GM18951 (cell line): ENCODE measurements at regions not wholly inside any gene's neighbourhood (a gene's known extent, or its start where the extent isn't known, plus 50 kb on each side); places are given as distances from the start of the nearest gene placed in this dataset.
"Not testable (repeated sequence)": the region's sequence is repeated elsewhere in the genome, so short reads cannot be mapped to it uniquely, and the experiment has no call there.

Source experiments
- POLR2A ChIP-seq: IDR thresholded peaks from 4 replicates; pipeline ENCODE4 v1.6.1; 2011; ENCODE audit warnings: mild to moderate bottlenecking; ENCODE audit not compliant: insufficient read length, insufficient read depth; ENCODE audit errors: extremely low read depth
- in situ Hi-C: fragments of 300-500 bp; cut with MboI; formaldehyde crosslinking; loops from one replicate; pipeline ENCODE4 v1.12.0; 2022; ENCODE audit warnings: low sequenced_read_pairs, mixed read lengths, inconsistent platforms; ENCODE audit not compliant: unreplicated experiment

DNA sequence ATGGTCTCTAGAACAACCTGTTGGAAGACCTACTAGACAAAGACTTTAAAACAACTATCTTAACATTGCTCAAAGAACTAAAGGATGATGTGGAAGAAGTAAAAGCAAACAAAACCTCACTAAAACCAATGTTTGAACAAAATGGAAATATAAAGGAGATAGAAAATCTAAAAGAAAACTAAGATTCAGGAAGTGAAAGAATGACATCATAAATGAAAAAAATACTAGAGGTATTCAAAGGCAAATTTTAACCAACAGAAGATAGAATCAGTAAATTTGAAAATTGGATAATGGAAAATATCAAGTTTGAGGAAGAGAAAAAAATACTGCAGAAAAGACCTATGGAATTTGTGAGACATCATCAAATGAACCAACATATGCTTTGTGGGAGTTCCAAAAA is 914.1 kb upstream of the GJE1 start:
- no peak for TF ChIP-seq POLR2A
- in situ Hi-C loops: no loop called here

DNA sequence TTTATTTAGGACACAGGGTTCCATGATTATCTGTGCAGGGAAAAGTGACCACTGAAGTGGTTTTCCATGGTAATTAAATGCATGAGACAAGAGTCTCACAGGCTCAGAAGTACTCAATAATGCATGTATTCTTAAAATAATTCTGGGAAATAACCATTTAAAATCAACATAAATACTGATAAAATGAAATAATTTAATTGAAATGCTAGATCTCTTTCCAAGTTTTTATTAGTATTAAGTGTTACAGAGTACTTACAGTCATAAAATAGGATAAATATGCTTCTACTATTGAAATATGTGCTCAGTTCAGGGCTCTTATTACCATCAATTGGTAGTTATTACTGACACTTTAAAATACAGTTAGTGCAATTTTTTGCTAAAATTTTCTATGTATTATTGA is 916.0 kb upstream of the GJE1 start:
- no peak for TF ChIP-seq POLR2A
- in situ Hi-C loops: no loop called here

DNA sequence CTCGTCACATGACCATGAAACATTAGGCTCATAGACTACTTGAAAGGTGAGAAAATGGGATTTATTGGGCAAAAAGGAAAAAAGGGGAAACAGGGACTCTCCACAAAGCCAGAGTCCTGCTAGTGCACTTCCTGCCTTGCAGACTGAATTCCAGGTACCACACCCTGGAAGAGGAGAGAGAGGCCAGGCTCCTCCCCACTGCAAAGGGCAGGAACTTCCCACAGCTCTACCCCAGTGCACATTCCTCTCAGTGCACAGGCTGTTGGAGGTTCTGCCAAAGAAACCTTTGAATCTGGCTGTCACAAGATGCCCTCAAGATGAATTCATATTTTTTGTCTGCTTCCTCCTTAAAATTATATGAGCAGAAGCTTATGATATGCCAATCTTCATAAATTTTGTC is 920.4 kb upstream of the GJE1 start:
- no peak for TF ChIP-seq POLR2A
- in situ Hi-C loops: no loop called here

DNA sequence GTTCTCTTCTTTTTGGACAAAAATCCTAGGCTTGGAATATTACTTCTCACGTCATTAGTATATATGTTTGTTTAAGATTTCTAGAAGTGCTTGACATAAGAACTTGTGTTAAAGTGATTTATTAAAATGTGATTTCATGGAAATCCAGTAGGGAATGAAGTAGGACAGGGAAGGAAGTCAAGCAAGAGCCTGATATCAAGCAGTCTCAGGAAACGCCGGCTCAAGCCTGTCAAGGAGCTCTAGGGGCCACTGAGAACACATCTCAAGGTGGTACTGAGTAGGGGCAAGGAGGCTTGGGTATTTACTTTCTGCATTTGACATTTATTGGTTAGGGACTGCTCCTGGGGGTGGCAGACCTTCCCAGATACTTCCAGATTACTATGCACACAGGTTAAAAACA is 920.9 kb upstream of the GJE1 start:
- in situ Hi-C loops: no loop called here
- no peak for TF ChIP-seq POLR2A

DNA sequence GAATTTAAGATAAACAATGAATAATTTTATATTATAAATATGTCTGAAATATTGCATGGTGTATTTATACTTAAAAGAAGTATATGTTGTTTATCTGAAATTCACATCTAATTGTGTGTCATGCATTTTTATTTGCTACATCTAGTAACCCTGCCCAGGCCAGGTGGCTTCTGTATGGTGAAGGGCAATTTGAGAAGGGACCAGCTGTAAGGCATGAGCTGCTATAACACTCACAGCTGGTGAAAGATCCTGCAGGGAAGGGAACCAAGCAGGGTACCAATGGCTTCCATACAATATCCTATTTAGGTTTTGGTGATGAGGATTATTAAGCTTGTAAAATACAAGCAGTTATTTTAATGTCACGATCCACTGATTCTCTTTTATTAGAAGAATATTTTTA is 921.8 kb upstream of the GJE1 start:
- in situ Hi-C loops: no loop called here

DNA sequence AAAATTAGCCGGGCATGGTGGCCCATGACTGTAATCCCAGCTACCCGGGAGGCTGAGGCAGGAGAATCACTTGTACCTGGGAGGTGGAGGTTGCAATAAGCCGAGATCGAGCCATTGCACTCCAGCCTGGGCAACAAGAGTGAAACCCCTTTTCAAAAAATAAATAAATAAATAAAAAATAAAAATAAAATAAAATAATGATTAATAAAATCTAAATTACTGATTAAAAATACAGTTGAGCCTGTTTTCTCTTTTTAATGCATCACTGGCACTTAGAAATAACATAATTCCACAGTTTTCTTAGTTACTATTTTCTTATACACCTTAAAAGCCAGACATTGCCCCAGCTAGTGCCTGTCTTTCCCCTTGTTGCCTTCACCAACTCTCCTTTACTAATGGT is 922.8 kb upstream of the GJE1 start:
- in situ Hi-C loops: no loop called here
- no peak for TF ChIP-seq POLR2A

More for the DNA sequence above, 921.8 kb upstream of the GJE1 start:
- no peak for TF ChIP-seq POLR2A

DNA sequence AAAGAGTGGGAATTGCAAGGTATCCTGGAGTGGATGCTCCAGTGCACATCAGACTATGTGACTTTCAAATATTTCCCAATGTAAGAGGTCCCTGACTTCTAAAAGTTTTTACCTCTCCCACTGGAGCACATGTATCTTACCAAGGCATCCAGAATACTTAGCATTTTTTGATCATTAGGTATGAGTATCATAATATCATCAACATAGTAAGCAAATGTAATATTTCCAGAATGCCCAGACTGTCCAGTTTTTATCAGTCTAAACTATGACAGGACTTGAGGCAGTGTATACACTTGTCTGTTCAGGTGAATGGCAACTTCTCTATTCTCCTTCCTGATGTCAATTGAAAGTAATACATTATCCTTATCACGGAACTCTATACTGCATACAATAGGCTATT is 924.6 kb upstream of the GJE1 start:
- in situ Hi-C loops: no loop called here
- no peak for TF ChIP-seq POLR2A

DNA sequence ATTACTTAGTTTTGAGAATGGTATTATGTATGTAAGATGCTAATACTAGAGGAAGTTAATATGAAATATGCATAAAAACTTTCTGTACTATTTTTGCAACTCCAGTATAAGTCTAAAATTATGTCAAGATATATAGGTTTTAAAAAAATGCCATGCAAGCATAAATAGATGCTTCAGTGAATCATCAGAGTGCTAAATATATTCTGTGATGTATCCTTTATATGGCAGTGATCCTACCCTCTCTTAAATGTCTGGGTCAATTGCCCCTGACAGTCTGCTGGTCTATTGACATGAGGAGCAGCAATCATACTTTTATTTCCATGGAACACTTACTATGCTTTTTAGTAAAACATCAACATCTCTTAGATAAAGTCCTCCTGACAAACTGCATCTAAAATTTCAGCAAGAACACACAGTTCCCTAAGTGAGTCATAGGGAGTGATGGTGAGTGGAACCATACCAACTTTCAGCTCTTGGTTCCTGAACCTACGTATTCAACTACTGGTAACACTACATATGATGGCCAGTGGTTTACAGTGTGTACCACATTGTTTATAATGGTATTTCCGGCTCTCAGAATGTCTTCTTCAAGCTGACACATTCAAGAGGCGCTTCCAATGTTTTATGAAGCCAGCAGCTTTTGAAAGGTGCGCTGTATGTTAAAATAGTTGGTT is 928.7 kb upstream of the GJE1 start:
- in situ Hi-C loops: no loop called here
- no peak for TF ChIP-seq POLR2A

DNA sequence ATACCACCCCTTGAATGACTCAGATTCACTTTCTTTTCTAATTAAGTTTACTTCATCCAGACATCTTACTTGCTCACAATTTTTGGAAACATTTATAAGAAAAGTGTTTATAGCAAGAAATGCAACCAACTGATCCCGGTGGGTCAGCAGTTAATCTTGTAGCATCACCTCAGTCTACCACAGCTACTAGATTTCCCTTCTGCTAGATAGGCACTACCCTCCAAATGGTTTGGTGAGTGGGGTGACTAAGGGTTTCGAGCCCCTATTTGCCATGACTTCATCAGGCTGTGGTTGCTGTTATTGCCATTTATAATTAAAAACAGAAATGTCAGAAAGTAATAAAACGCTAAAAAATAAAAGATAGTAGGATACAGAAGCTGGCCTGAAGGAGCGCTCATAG is 930.1 kb upstream of the GJE1 start:
- no peak for TF ChIP-seq POLR2A
- in situ Hi-C loops: no loop called here

DNA sequence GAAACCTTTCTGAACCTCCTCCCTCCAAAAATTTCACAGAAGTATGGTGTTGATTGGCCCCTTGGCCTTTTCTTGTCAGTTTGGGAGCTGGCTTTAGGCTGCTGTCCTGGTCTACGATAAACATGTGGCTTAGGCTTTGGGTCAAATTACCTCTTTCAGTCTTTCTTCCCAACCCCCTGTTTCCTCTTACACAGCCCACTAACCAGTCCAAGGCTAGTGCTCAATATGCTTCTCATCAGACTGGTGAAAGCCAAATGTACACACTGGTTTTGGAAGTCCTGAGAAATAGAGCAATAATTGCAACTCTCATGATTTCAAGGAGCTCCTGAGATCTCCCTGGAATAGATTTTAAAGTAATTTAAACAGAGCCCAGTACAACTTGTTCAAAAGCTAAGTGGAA is 933.7 kb upstream of the GJE1 start:
- in situ Hi-C loops: no loop called here
- no peak for TF ChIP-seq POLR2A

DNA sequence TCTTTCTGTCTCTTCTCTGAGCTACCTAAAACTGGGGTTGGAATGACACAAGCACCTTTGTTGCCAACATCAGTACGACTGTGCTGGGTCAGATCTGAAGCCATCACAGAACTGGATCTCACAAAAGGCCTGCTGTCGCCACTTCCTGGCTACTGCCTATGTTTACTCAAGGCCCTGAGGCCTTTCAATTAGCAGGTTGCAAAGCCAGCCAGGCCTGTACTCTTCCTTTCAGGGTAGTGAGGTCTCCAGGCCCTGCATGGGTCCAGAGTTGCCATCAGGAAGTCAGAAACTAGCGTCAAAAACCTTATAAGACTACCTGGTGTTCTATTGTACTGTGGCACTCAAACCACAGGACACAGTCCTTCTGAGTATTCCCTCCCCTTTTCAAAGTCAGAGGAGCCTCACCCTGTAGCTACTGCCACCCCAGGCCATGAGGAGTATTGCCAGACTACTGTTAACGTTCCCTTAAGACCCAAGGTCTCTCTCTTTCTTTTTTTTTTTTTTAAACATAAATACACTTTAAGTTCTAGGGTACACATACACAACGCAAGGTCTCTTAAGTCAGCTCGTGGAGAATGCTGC is 937.4 kb upstream of the GJE1 start:
- in situ Hi-C loops: no loop called here
- no peak for TF ChIP-seq POLR2A

DNA sequence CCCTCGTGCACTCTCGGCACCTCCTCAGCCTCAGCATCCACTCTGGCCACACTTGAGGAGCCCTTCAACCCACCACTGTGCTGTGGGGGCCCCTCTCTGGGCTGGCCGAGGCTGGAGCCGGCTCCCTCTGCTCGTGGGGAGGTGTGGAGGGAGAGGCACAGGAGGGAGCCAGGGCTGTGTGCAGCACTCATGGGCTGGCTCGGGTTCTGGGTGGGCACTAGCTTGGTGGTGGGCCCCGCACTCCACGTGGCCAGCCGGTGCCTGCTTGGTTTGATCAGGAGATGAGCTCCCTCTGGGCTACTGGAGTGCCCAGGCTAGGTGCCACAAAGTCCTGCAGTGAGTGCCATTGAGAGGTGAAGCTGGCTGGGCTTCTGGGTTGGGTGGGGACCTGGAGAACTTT is 949.4 kb upstream of the GJE1 start:
- in situ Hi-C loops: no loop called here
- no peak for TF ChIP-seq POLR2A

DNA sequence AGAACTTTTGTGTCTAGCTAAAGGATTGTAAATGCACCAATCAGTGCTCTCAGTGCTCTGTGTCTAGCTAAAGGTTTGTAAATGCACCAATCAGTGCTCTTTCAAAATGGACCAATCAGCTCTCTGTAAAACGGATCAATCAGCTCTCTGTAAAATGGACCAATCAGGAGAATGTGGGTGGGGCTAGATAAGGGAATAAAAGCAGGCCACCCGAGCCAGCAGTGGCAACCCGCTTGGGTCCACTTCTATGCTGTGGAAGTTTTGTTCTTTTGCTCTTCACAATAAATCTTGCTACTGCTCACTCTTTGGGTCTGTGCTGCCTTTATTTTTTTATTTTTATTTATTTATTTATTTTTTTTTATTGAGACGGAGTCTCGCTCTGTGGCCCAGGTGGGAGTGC is 957.3 kb upstream of the GJE1 start:
- in situ Hi-C loops: not testable (repeated sequence)

DNA sequence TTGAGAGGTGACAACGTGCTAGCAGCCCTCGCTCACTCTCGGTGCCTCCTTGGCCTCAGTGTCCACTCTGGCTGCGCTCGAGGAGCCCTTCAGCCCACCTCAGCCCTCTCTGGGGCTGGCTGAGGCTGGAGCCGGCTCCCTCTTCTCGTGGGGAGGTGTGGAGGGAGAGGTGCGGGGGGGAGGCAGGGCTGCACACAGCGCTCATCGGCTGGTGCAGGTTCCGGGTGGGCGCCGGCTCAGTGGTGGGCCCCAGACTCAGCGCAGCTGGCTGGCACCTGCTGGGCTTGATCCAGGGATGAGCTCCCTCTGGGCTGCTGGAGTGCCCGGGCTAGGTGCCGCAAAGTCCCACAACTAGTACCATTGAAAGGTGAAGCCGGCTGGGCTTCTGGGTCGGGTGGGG is 957.8 kb upstream of the GJE1 start:
- in situ Hi-C loops: no loop called here
- no peak for TF ChIP-seq POLR2A

DNA sequence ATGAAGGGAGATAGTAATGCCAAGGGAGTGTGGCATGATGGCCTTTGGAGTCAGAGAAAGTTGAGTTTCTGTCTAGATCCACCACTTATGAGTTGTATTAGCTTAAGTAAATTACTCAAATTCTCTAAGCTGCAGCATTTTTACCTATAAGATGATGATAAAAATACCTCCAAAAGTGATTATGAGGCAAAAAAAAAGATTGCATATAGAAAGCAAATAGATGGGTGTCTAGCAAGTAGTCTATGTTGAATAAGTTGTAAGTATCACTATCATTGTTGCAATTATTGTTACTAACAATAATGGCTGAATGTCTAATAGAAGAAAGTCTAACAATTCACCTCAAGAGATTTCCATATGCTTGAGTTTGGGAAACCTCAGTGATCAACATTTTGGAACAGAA is 959.2 kb upstream of the GJE1 start:
- in situ Hi-C loops: no loop called here
- TF ChIP-seq POLR2A: no peak
